Neural cell (in vitro differentiated cells): ENCODE measurements at regions not wholly inside any gene's neighbourhood (a gene's known extent, or its start where the extent isn't known, plus 50 kb on each side); places are given as distances from the start of the nearest gene placed in this dataset.

Experiments used
- CTCF ChIP-seq: fragments of 450-650 bp; IDR thresholded peaks from 2 replicates; pipeline ENCODE4 v1.5.1; 2014; ENCODE audit warnings: antibody characterized with exemption, mild to moderate bottlenecking, moderate library complexity; ENCODE audit not compliant: poor library complexity, severe bottlenecking
- POLR2AphosphoS5 ChIP-seq: IDR thresholded peaks from 2 replicates; pipeline ENCODE4 v1.6.1; 2012

GRCh38 chr6:137799950-137800568 is 67.0 kb upstream of the TNFAIP3 start:
- TF ChIP-seq CTCF (no peak), POLR2AphosphoS5 (no peak)
